ENCODE measurements at regions not wholly inside any gene's neighbourhood (a gene's known extent, or its start where the extent isn't known, plus 50 kb on each side); places are given as distances from the start of the nearest gene placed in this dataset.

GRCh38 chr16:65279576-65279975 lies 157.7 kb upstream of the CDH11 start:
- Histone ChIP-seq H3K9me3 (no peaks in the 10 kb centered on the region), H3K27me3 (no peaks in the 10 kb centered on the region), H3K4me3 (replicated peaks in 1 of 3) (no peak overlapping the region), H3K27ac (no peak overlapping the region), H3K36me3 (no peaks in the 10 kb centered on the region), H3K4me1 (no peaks in the 10 kb centered on the region)
- no peak for DNase-seq
- WGBS, 2 donors, result 87 to 94% methylated on average over 1 of the region's 1 CpG
- TF ChIP-seq POLR2A (IDR thresholded peaks at IDR 0.05) (no peak), CTCF (IDR thresholded peaks at IDR 0.05) (no peak)
- intact Hi-C loops (cut with DNase I), result no loop called here

- no peak overlapping the region for H3K27ac ChIP-seq
- intact Hi-C loops (cut with DNase I), result no loop called here
- no peaks in the 10 kb centered on the region for H3K27me3 ChIP-seq
- no peak overlapping the region for H3K4me3 ChIP-seq (replicated peaks in 1 of 3)
- TF ChIP-seq CTCF (IDR thresholded peaks at IDR 0.05) (no peak), POLR2A (IDR thresholded peaks at IDR 0.05) (no peak)
- H3K36me3 ChIP-seq, result no peaks in the 10 kb centered on the region
- no peaks in the 10 kb centered on the region for H3K4me1 ChIP-seq
- no peak for DNase-seq
- WGBS, 2 donors, result 85 to 91% methylated on average over 6 of the region's 6 CpGs
- H3K9me3 ChIP-seq, result no peaks in the 10 kb centered on the region
These were observed 157.0 kb upstream of the CDH11 start for GRCh38 chr16:65278874-65279273.

- no peak overlapping the region for H3K4me3 ChIP-seq (replicated peaks in 1 of 3)
- no peaks in the 10 kb centered on the region for H3K4me1 ChIP-seq
- no peak overlapping the region for H3K27ac ChIP-seq
- WGBS, 2 donors, result 45 to 51% methylated on average over 3 of the region's 3 CpGs
- DNase-seq, result no peak
- no peaks in the 10 kb centered on the region for H3K36me3 ChIP-seq
- no peak for TF ChIP-seq CTCF (IDR thresholded peaks at IDR 0.05)
- no peak for TF ChIP-seq POLR2A (IDR thresholded peaks at IDR 0.05)
- H3K9me3 ChIP-seq, result no peaks in the 10 kb centered on the region
- H3K27me3 ChIP-seq, result no peaks in the 10 kb centered on the region
- intact Hi-C loops (cut with DNase I), result no loop called here
These were observed 152.7 kb upstream of the CDH11 start for GRCh38 chr16:65274566-65274965.

- Histone ChIP-seq H3K9me3 (no peaks in the 10 kb centered on the region), H3K4me3 (replicated peaks in 1 of 3) (no peak overlapping the region), H3K27me3 (no peaks in the 10 kb centered on the region), H3K36me3 (no peaks in the 10 kb centered on the region), H3K4me1 (no peaks in the 10 kb centered on the region), H3K27ac (no peak overlapping the region)
- TF ChIP-seq CTCF (IDR thresholded peaks at IDR 0.05) (no peak), POLR2A (IDR thresholded peaks at IDR 0.05) (no peak)
- DNase-seq, result no peak
- intact Hi-C loops (cut with DNase I), result no loop called here
- 89 to 91% methylated on average over 4 of the region's 4 CpGs for WGBS, 2 donors
These were observed 151.0 kb upstream of the CDH11 start for GRCh38 chr16:65272699-65273414.

- no peaks in the 10 kb centered on the region for H3K27me3 ChIP-seq
- H3K4me1 ChIP-seq, result no peaks in the 10 kb centered on the region
- no peaks in the 10 kb centered on the region for H3K9me3 ChIP-seq
- DNase-seq, result no peak
- intact Hi-C loops (cut with DNase I), result no loop called here
- H3K27ac ChIP-seq, result no peak overlapping the region
- H3K4me3 ChIP-seq (replicated peaks in 1 of 3), result no peak overlapping the region
- no peak for TF ChIP-seq CTCF (IDR thresholded peaks at IDR 0.05)
- no peak for TF ChIP-seq POLR2A (IDR thresholded peaks at IDR 0.05)
- H3K36me3 ChIP-seq, result no peaks in the 10 kb centered on the region
- 0 to 44% methylated on average over 1 of the region's 1 CpG for WGBS, 2 donors
These were observed 150.1 kb upstream of the CDH11 start for GRCh38 chr16:65271996-65272395.
